HEK293 (cell line): ENCODE measurements at regions not wholly inside any gene's neighbourhood (a gene's known extent, or its start where the extent isn't known, plus 50 kb on each side); places are given as distances from the start of the nearest gene placed in this dataset.

Experiments
- CTCF ChIA-PET: fragments of 350-600 bp; formaldehyde crosslinking; extraction: SDS; loops from one replicate; lab custom pipeline; 2021; ENCODE audit warnings: antibody characterized with exemption; lab: Yijun Ruan, JAX
- POLR2A ChIA-PET: fragments of 300-600 bp; formaldehyde crosslinking; extraction: SDS; loops from one replicate; lab custom pipeline; 2020; ENCODE audit warnings: antibody characterized with exemption, inconsistent platforms; lab: Yijun Ruan, JAX
- H3K27ac ChIP-seq: fragments of 200-500 bp; sonication (Bioruptor generic); 2 replicates; pipeline ENCODE4 v1.5.1; 2014; ENCODE audit warnings: low read depth, low read length, control low read depth, inconsistent platforms; ENCODE audit errors: extremely low read depth
- H3K36me3 ChIP-seq, 2 experiments: fragments of 200-500 bp in 1 of 2; sonication (Bioruptor generic) in 1 of 2; 1 replicate in 1 of 2; 2 replicates in 1 of 2; pipeline ENCODE4 v1.5.1; 2014 to 2017; ENCODE audit warnings: inconsistent platforms in 2 of 2, low read length in 2 of 2; ENCODE audit not compliant: control insufficient read depth in 2 of 2, insufficient read depth in 1 of 2
- H3K4me1 ChIP-seq: fragments of 200-500 bp; sonication (Bioruptor generic); 2 replicates; pipeline ENCODE4 v1.5.1; 2014; ENCODE audit warnings: mild to moderate bottlenecking, low read length, inconsistent platforms; ENCODE audit not compliant: control insufficient read depth, insufficient read depth
- H3K4me3 ChIP-seq: 2 replicates; pipeline ENCODE4 v1.5.1; 2011; ENCODE audit warnings: low read depth, mild to moderate bottlenecking, control low read depth, low read length, moderate library complexity
- H3K9me3 ChIP-seq: fragments of 200-500 bp; sonication (Bioruptor generic); 2 replicates; pipeline ENCODE4 v1.5.1; 2014; ENCODE audit warnings: low read depth, low read length, inconsistent platforms; ENCODE audit not compliant: control insufficient read depth, insufficient read depth
- GLI2 ChIP-seq: fragments of 450-650 bp; formaldehyde crosslinking; IDR thresholded peaks from 2 replicates; pipeline ENCODE4; 2017; ENCODE audit warnings: missing biosample characterization, missing genetic modification characterization, low read depth, borderline replicate concordance
- GLIS1 ChIP-seq: fragments of 450-650 bp; formaldehyde crosslinking; IDR thresholded peaks from 2 replicates; pipeline ENCODE4 v1.5.1; 2016; ENCODE audit warnings: missing biosample characterization, missing genetic modification characterization
- HOXC10 ChIP-seq: sonication (generic); formaldehyde crosslinking; IDR thresholded peaks from 2 replicates; pipeline ENCODE4 v1.8.1; 2023; ENCODE audit warnings: mild to moderate bottlenecking, missing genetic modification reagents
- HOXD13 ChIP-seq: sonication (generic); formaldehyde crosslinking; IDR thresholded peaks from 2 replicates; pipeline ENCODE4 v1.8.0; 2022; ENCODE audit warnings: missing genetic modification reagents, borderline replicate concordance
- MZF1 ChIP-seq: fragments of 450-650 bp; formaldehyde crosslinking; IDR thresholded peaks from 2 replicates; pipeline ENCODE4 v1.5.1; 2017; ENCODE audit warnings: missing biosample characterization, missing genetic modification characterization, borderline replicate concordance
- ZBTB21 ChIP-seq: fragments of 450-650 bp; formaldehyde crosslinking; IDR thresholded peaks from 2 replicates; pipeline ENCODE4 v1.5.1; 2017; ENCODE audit warnings: missing biosample characterization, missing genetic modification characterization
- ZBTB8A ChIP-seq: fragments of 450-650 bp; formaldehyde crosslinking; IDR thresholded peaks from 2 replicates; pipeline ENCODE4 v1.5.1; 2016; ENCODE audit warnings: missing biosample characterization, missing genetic modification characterization
- ZFP3 ChIP-seq: fragments of 450-650 bp; formaldehyde crosslinking; IDR thresholded peaks from 2 replicates; pipeline ENCODE4 v1.5.1; 2016; ENCODE audit warnings: low read depth, missing biosample characterization, missing genetic modification characterization
- ZNF211 ChIP-seq: fragments of 450-650 bp; formaldehyde crosslinking; IDR thresholded peaks from 2 replicates; pipeline ENCODE4 v1.5.1; 2016; ENCODE audit warnings: low read depth, missing biosample characterization, missing genetic modification characterization
- ZNF341 ChIP-seq: fragments of 450-650 bp; formaldehyde crosslinking; IDR thresholded peaks from 2 replicates; pipeline ENCODE4; 2016; ENCODE audit warnings: low read depth, missing biosample characterization, missing genetic modification characterization
- ZNF350 ChIP-seq: fragments of 450-650 bp; formaldehyde crosslinking; IDR thresholded peaks from 2 replicates; pipeline ENCODE4 v1.5.0; 2017; ENCODE audit warnings: missing biosample characterization, mild to moderate bottlenecking, missing genetic modification characterization
- ZNF416 ChIP-seq: fragments of 450-650 bp; formaldehyde crosslinking; IDR thresholded peaks from 2 replicates; pipeline ENCODE4 v1.5.1; 2016; ENCODE audit warnings: missing biosample characterization, missing genetic modification characterization
- ZNF433 ChIP-seq: fragments of 450-650 bp; formaldehyde crosslinking; IDR thresholded peaks from 2 replicates; pipeline ENCODE4 v1.5.1; 2016; ENCODE audit warnings: missing biosample characterization, missing genetic modification characterization, low read depth
- ZNF473 ChIP-seq: fragments of 450-650 bp; formaldehyde crosslinking; IDR thresholded peaks from 2 replicates; pipeline ENCODE4 v1.5.1; 2017; ENCODE audit warnings: missing biosample characterization, missing genetic modification characterization
- ZNF548 ChIP-seq: fragments of 450-650 bp; formaldehyde crosslinking; IDR thresholded peaks from 2 replicates; pipeline ENCODE4 v1.5.1; 2016; ENCODE audit warnings: missing biosample characterization, missing genetic modification characterization
- ZNF558 ChIP-seq: fragments of 450-650 bp; formaldehyde crosslinking; IDR thresholded peaks from 2 replicates; pipeline ENCODE4 v1.5.1; 2016; ENCODE audit warnings: missing biosample characterization, missing genetic modification characterization
- ZNF571 ChIP-seq: fragments of 450-650 bp; formaldehyde crosslinking; IDR thresholded peaks from 2 replicates; pipeline ENCODE4 v1.5.0; 2017; ENCODE audit warnings: missing biosample characterization, missing genetic modification characterization
- ZNF629 ChIP-seq: fragments of 450-650 bp; formaldehyde crosslinking; IDR thresholded peaks from 2 replicates; pipeline ENCODE4 v1.5.1; 2017; ENCODE audit warnings: missing biosample characterization, missing genetic modification characterization
- ZNF707 ChIP-seq: fragments of 450-650 bp; formaldehyde crosslinking; IDR thresholded peaks from 2 replicates; pipeline ENCODE4 v1.5.1; 2016; ENCODE audit warnings: missing biosample characterization, missing genetic modification characterization
- ZNF768 ChIP-seq: fragments of 450-650 bp; formaldehyde crosslinking; IDR thresholded peaks from 2 replicates; pipeline ENCODE4 v1.5.1; 2018; ENCODE audit warnings: missing biosample characterization, mild to moderate bottlenecking, missing genetic modification characterization
- ZNF785 ChIP-seq: fragments of 450-650 bp; formaldehyde crosslinking; IDR thresholded peaks from 2 replicates; pipeline ENCODE4 v1.5.1; 2016; ENCODE audit warnings: missing biosample characterization, missing genetic modification characterization
- ZSCAN16 ChIP-seq: fragments of 450-650 bp; formaldehyde crosslinking; IDR thresholded peaks from 2 replicates; pipeline ENCODE4 v1.5.1; 2016; ENCODE audit warnings: missing biosample characterization, missing genetic modification characterization
- TF ChIP-seq, protein P1 (sequence below): fragments of 450-650 bp; formaldehyde crosslinking; IDR thresholded peaks from 2 replicates; pipeline ENCODE4 v1.5.1; 2016; ENCODE audit warnings: missing biosample characterization, missing genetic modification characterization
- TF ChIP-seq, protein P2 (sequence below): fragments of 450-650 bp; formaldehyde crosslinking; IDR thresholded peaks from 2 replicates; pipeline ENCODE4 v1.5.1; 2016; ENCODE audit warnings: missing biosample characterization, missing genetic modification characterization

DNA sequence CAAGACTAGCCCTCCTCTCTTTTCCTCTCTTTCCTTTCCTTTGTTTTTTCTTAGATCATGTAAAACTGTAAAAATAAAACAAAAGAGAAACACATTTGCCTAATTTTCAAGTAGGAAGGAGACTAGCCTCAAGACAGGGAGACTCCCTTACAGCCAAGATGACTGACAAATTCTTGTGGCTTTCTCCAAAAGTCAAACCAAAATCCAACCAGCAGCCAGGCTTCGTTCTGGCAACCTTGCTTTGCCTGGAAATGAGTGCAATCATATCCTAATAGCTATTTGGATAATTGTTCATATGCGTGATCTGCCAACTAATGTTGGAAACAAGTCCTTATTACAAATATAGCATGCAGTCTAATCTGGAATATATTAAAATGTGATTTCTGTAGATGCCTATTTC is 868.9 kb upstream of the SOX9 start:
- Histone ChIP-seq H3K36me3 (no peaks in the 10 kb centered on the region), H3K4me3 (no peak overlapping the region), H3K27ac (no peak overlapping the region), H3K4me1 (no peaks in the 10 kb centered on the region), H3K9me3 (no peaks in the 10 kb centered on the region)
- CTCF ChIA-PET = interaction anchor here (0.6 kb wide), 2 partner anchors 209 to 220 kb away, joined by 3 read pairs; no protein-coding TSS in a partner anchor
- POLR2A ChIA-PET = no interaction called here
- TF ChIP-seq ZNF433 (tag by site-specific recombination) (no peak), ZBTB8A (tag by site-specific recombination) (no peak), ZNF768 (tag by site-specific recombination) (no peak), HOXC10 (CRISPR knock-in tag) (no peak), MZF1 (tag by site-specific recombination) (no peak), HOXD13 (no peak)
- TF ChIP-seq, protein P1, sequence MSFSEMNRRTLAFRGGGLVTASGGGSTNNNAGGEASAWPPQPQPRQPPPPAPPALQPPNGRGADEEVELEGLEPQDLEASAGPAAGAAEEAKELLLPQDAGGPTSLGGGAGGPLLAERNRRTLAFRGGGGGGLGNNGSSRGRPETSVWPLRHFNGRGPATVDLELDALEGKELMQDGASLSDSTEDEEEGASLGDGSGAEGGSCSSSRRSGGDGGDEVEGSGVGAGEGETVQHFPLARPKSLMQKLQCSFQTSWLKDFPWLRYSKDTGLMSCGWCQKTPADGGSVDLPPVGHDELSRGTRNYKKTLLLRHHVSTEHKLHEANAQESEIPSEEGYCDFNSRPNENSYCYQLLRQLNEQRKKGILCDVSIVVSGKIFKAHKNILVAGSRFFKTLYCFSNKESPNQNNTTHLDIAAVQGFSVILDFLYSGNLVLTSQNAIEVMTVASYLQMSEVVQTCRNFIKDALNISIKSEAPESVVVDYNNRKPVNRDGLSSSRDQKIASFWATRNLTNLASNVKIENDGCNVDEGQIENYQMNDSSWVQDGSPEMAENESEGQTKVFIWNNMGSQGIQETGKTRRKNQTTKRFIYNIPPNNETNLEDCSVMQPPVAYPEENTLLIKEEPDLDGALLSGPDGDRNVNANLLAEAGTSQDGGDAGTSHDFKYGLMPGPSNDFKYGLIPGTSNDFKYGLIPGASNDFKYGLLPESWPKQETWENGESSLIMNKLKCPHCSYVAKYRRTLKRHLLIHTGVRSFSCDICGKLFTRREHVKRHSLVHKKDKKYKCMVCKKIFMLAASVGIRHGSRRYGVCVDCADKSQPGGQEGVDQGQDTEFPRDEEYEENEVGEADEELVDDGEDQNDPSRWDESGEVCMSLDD (tag by site-specific recombination) = no peak
- TF ChIP-seq, all 188 proteins: peak for 0

DNA sequence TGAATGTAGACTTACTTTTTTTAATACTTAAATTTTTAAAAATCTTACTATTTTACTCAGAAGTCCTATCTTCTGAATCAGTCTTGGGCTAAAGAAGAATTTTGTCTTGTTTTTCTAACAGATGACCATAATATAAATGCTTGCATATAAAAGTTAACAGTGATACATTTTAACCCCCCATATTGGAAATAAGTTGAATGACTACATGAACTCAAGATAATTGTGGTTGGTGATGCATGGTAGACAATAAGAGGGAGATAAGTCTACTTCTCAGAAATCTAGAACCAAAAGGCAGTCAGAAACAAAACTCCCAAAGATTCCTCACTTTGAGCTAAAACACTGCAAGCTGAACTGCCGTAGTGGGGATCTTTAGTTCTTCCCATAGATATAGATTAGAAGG is 868.4 kb upstream of the SOX9 start:
- ChIA-PET POLR2A (no interaction called here), CTCF (interaction anchor here (0.6 kb wide), 2 partner anchors 208 to 219 kb away, joined by 3 read pairs; no protein-coding TSS in a partner anchor)
- no peak overlapping the region for H3K4me3 ChIP-seq
- no peak overlapping the region for H3K27ac ChIP-seq
- no peak for TF ChIP-seq GLIS1 (tag by site-specific recombination)
- TF ChIP-seq ZNF416 = no peak
- TF ChIP-seq ZNF473 (tag by site-specific recombination) = no peak
- TF ChIP-seq GLI2 (tag by site-specific recombination) = no peak
- no peak for TF ChIP-seq HOXD13
- TF ChIP-seq ZSCAN16 = no peak
- TF ChIP-seq ZFP3 (tag by site-specific recombination) = no peak
- TF ChIP-seq ZNF558 (tag by site-specific recombination) = no peak
- no peak for TF ChIP-seq ZNF341
- TF ChIP-seq ZNF548 = no peak
- no peak for TF ChIP-seq ZBTB21 (tag by site-specific recombination)
- no peak for TF ChIP-seq ZNF707 (tag by site-specific recombination)
- no peak for TF ChIP-seq ZNF571 (tag by site-specific recombination)
- TF ChIP-seq, protein P2, sequence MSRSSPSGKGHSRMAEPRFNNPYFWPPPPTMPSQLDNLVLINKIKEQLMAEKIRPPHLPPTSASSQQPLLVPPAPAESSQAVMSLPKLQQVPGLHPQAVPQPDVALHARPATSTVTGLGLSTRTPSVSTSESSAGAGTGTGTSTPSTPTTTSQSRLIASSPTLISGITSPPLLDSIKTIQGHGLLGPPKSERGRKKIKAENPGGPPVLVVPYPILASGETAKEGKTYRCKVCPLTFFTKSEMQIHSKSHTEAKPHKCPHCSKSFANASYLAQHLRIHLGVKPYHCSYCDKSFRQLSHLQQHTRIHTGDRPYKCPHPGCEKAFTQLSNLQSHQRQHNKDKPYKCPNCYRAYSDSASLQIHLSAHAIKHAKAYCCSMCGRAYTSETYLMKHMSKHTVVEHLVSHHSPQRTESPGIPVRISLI (tag by site-specific recombination) = no peak
- TF ChIP-seq ZNF629 (tag by site-specific recombination) = no peak
- H3K36me3 ChIP-seq = no peaks in the 10 kb centered on the region
- H3K9me3 ChIP-seq = no peaks in the 10 kb centered on the region
- H3K4me1 ChIP-seq = no peaks in the 10 kb centered on the region

DNA sequence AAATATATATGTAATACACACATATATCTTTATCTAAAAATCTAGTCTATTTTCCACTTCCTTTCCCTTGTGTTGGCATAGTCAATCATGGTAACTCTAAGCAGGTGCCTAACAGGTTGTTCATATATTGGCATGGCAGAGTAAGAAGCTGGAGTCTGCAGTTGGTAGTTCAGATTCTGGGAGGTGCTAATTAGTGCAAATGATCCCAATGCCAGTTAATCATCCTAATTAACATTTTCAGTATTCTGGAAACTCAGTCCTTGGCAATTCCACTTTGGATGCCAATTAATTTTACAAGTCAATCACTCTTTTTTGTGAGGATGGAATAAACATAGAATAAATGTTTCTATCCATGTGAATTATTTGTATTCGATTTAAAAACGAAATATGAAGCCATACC is 863.7 kb upstream of the SOX9 start:
- CTCF ChIA-PET = no interaction called here
- no peaks in the 10 kb centered on the region; the same call in 1 of the 2 replicates for H3K4me1 ChIP-seq
- POLR2A ChIA-PET = no interaction called here
- H3K9me3 ChIP-seq = no peaks in the 10 kb centered on the region
- no peak overlapping the region for H3K4me3 ChIP-seq
- no peaks in the 10 kb centered on the region for H3K36me3 ChIP-seq
- H3K27ac ChIP-seq = no peak overlapping the region
- TF ChIP-seq ZNF785 (tag by site-specific recombination) = no peak
- no peak for TF ChIP-seq ZNF211
- TF ChIP-seq ZNF350 (tag by site-specific recombination) = no peak
